HG03520 (cell line): ENCODE measurements at regions not wholly inside any gene's neighbourhood (a gene's known extent, or its start where the extent isn't known, plus 50 kb on each side); places are given as distances from the start of the nearest gene placed in this dataset.

Source experiments
- ATAC-seq: cut with Tn5 transposase; IDR thresholded peaks from one replicate; pipeline ENCODE4 v1.9.1; 2021; ENCODE audit warnings: mild to moderate bottlenecking, moderate library complexity; ENCODE audit not compliant: unreplicated experiment

- ATAC-seq: no peak
Observed at GRCh38 chr20:61159957-61160686, 91.9 kb upstream of the CDH4 start.

DNA sequence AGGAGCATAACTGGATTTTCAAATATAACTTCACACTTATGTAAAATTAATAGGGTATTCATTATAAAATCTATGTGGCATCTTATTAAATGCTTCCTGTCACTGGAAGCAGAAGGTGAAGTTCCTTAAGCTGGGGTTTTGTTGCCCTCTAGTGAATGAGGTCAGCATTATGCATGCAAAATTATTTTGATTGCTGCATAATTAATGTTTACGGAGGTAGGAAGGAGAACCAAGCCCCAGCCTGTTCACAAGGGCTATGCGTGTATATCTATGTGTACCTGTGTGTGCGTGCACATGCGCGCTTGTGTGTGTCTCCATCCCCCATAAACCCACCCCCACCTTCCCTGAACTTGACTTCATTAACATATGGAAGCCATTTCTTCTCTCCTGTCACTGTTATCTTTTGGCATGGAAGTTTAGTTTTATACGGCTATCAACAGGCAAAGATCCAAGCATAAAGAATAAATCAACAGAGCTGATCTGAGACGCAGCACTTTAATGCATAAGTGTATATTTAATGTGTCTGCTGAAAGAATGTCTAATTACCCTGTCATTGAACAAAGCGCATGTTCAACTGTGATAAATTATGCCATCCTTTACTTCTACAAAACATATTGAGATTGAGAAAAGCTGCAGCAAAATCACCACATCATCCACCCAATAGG lies 90.2 kb upstream of the CDH4 start:
- no peak for ATAC-seq

DNA sequence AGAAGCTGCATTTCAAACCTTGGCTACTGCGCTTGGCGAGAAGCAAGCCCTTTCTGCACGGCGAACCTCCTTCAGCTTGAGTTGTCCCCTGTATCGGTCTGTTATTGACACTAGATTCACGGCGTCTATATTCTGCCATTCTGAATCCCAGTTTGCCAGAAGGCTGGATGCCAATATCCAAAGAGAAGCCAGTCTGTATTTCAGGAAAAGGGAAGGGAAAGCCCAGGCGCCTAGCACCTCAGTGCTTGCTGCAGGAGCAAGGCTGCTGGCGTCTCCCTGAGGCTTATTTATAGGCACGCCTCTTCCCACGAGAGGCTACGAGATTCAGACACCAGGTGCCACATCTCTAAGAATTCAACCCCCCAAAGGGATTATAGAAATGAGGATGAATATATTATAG lies 89.6 kb upstream of the CDH4 start:
- ATAC-seq: no peak

DNA sequence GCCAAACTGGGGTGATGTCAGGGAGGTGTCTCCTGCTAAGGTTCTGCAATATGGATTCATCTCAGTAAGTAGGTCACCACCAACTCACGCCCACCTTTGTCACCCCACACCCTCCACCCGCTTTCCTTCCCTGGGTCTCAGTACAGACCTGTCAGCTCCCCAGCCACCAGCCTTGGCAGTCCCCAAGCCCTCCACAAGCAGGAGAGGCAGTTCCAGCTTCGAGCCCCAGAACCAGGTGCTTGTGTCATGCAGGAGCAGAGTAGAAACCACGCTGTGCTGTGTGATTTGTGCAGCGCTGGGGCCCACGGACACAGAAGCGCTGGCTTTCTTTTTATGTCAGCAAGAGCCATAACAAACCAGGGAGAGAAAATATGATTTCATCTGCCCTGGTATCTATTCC lies 89.0 kb upstream of the CDH4 start:
- no peak for ATAC-seq

DNA sequence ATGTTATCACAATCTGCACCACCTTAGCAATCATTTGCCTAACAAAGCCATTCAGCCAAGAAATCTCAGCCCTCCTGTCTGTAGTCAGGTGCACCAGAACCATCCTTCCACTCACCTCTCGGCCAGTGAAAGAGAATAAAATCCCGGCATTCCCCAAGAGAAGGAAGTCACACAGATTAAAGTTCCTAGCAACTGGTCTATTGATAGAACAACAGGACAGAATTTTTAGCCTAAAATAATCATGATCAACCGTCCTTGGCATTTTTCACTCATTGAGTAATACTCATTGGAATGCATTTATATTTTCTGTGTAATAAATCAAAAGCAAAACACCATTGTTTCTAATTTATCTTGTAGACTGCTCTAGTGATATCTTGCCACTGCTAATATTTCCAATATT lies 85.7 kb upstream of the CDH4 start:
- ATAC-seq: no peak

GRCh38 chr20:61168605-61169004 lies 83.5 kb upstream of the CDH4 start:
- no peak for ATAC-seq

DNA sequence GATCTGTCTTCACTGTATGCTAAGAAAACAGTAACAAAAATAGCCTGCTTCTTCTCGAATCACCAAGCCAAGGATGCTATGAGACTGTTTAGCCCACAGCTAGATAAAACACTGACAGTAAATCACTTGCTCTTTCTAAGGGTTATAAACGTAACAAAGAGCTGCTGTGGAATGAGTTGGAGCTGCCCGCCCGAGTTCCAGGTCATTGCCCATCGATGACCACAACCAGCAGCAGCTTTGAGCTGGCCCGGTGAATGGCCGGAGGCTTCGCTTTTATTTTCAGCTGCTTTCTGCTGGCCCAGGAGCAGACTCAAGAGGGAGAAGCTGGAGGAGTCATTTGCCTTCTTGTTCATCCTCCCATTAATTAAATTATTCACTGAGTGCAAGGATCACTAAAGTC lies 82.2 kb upstream of the CDH4 start:
- no peak for ATAC-seq

- ATAC-seq: no peak
Observed at GRCh38 chr20:61170496-61171320, 81.4 kb upstream of the CDH4 start.

DNA sequence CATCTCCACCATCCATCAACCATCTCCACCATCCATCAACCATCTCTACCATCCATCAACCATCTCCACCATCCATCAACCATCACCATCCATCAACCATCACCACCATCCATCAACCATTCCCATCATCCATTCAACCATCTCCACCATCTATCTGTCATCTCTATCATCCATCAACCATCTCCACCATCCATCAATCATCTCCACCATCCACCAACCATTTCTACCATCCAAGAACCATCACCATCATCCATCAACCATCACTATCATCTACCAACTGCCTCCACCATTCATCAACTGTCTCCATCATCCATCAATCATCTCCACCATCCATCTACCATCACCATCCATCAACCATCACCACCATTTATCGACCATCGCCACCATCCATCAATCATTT lies 78.8 kb upstream of the CDH4 start:
- no peak for ATAC-seq

DNA sequence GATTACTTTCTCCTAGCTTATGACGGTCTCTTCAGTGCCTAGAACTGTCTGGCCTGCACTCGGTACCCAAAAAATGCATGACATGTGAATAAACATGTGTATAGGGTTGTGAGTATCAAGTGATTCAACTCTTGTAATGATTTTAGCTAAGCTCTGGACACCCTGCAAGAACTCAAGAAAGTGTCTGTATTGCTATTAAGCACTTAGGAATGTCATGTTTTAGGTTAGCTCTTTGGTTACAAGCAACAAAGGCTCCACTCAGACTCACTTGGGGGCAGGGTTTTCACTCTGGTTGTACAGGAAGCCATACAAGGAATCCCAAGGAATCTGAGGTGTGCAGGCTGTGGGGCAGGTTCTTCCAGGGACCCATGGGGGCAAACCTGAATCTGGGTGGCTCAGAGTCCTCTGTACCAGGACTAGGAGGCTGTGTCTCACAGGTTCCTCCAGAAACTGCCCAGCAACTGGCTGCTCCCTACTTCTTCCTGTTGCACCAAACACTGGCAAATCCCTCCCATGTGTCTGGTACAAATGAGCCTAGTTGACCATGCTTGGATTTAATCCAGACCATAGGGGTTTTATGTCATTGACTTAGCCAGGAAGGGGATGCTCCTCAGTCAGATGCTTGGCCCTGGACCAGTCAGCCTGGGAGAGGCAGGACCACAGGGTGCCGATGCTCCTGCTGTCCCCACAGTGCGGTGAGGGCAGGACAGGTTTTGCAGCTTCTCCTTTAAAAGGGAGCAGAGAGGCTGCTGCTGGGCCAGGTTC lies 77.9 kb upstream of the CDH4 start:
- ATAC-seq: no peak

DNA sequence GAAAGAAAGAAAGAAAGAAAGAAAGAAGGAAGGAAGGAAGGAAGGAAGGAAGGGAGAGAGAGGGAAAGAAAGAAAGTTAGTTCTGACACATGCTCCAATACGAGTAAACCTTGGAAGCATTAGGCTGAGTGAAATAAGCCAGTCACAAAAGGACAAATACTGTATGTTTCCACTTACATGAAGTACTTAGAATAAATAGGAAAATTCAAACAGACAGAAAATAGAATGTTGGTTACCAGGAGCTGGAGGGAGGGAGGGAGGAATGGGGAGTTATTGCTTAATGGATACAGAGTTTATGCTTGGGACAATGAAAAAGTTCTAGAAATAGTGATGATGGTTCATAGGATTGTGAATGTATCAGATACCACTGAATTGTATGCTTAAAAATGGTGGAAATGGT lies 75.2 kb upstream of the CDH4 start:
- ATAC-seq: no peak

- ATAC-seq: no peak
Observed at GRCh38 chr20:61178551-61179071, 73.5 kb upstream of the CDH4 start.

- no peak for ATAC-seq
Observed at GRCh38 chr20:61184194-61184593, 67.9 kb upstream of the CDH4 start.

DNA sequence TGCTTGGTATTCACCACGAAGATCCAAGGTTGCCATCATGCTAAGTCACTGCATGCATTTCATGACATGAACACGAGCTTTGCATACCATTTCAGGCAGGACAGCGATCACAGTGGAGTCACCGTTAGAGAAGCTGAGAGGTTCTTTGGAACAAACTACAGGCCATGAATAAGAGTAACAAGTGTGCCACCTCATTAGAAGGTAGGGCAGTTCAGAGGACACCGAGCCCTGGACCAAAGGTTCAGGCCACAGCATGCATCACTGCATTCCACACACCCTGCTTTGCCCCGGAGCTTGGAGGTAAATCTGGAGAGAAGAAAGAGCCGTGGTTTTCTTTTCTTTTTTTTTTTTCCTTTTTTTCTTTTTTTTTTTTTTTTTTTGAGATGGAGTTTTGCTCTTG lies 66.9 kb upstream of the CDH4 start:
- no peak for ATAC-seq

DNA sequence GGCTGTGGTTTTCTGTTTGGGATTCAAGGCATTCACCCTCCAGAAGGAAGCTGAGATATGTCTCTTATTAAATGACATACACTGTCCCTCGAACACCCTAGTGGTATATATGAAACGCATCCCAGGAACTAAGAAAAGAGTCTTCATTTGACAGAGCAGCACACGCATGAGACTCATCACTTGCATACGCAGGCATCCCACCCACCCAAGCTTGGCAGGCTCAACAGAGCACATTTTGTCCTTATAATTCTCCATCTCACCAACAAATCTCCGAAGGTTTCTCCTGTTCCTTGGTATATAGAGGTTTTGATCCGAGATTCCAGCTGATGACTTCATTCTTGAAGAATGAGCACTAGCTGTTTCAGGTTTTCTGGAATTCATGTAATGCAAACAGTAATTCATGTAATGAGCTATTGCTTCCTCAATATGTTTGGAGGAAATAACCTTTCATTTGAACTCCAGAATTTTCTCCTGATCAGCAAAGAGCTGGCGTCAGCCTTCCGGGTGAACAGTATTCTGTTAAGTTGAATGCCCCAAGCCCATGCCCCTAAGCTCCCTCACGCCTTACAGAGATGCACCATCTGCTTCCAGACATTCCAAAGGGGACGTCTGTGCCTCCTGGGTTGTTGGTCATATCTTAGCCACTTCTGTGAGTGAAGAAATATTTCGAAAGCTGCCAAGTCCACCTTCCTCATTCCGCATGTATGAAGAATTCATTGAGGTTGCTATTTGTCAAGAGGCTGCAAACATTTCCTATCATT lies 66.0 kb upstream of the CDH4 start:
- no peak for ATAC-seq

- no peak for ATAC-seq
Observed at GRCh38 chr20:61186771-61187472, 65.1 kb upstream of the CDH4 start.

DNA sequence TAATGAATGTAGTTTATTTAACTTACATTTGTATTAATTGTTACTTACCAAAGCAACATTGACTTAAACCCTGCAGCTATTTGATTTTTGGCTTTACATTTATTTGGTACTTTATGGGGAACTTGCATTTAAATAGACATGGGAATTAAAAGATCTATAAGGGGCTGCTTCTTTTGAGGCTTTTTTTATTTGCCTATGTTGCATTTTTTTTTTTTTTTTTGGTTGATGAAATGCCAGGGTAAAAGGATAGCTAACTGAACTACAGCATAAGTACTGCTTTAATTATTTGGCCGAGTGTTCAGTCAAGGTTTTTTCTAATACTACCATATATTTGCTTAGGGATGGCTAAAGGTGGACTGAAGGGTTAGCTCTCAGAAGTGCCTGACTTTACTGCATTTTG lies 62.5 kb upstream of the CDH4 start:
- no peak for ATAC-seq

GRCh38 chr20:61191096-61191495 lies 61.0 kb upstream of the CDH4 start:
- no peak for ATAC-seq

DNA sequence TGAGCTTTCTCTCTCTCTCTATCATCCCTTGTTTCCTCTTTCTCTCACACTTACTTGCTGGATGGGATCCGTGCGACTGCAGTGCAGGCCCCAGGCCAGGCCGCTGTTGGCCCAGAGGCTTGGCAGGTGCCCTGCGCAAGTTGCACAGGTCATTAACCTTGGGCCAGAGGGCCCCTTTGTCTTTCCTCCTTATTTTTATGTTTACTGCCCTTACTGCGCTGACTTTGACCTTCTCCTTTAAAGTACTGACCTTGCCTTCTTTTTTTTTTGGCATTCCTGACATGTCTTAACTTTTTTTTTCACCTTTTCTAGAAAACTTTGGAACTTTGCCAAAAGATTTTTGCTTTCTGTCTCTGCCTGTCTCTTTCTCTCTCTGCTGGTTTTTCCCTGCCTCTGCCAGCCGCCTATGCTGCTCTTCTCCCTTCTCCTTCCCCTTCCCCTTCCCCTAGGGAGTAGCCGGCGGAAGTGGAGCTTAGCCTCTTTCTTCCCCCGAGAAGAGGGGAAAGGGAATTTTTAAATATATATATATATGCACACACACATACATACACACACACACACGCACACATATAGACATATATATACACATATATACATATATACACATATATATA lies 59.6 kb upstream of the CDH4 start:
- no peak for ATAC-seq
